ENCODE measurements at regions not wholly inside any gene's neighbourhood (a gene's known extent, or its start where the extent isn't known, plus 50 kb on each side); places are given as distances from the start of the nearest gene placed in this dataset.

DNA sequence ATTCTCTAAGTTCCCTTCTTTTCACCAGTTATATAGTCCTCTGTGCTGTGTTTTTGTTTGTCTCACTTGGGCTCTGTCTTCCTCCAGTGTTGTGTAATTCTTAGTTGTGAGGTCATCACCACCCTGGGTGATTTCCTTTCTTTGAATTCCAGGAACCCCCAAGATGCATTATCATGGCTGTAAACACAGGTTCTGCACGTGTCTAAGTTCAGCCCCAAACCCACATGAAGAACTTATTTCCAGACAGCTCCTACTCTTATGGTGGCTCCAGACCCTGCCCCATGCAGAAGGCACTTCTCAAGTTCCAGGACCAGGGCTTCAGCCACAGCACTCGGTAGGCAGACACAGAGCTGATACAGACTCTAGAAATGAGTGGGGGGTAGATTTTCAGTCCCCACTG, 560.5 kb downstream of the BCL11B start:
- no peak for DNase-seq (ENCODE audit: low read depth)

DNA sequence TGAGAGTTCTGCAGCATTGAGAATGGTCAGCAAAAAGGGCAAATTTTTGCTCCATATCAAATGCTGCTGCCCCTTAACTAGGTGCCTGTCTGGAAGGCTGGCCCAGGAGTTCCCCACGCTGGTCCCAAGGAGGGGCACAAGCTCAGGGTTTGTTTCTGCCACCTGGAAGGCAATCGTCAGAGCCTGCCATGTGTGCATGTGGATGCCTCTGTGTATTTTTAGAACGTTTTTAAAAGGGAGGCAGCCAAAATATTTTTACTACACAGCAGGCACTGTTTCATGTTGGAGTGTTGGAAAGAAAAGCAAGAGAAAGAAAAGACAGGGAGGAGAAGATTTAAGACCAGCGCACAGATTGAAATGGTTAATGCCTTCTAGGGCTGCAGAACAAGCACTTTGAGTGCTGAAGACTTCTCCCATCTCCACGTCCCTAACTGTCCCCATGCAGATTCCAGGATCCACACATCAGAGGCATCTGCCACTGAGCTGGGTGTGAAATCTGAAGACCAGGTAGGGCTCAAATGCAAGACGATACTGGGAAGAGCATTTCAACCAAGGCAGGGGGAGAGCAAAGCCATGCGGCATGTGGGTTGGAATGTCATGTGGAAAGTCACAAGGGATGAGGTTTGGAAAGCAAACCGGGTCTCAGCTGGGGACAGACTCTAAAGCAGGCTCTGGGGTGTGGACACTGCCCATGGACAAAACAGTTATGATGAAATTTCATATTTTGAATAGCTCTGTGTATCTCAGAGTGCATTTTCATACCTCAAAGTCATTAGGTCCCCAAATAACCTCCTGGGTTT, 557.2 kb downstream of the BCL11B start:
- DNase-seq (ENCODE audit: low read depth) = no peak

DNA sequence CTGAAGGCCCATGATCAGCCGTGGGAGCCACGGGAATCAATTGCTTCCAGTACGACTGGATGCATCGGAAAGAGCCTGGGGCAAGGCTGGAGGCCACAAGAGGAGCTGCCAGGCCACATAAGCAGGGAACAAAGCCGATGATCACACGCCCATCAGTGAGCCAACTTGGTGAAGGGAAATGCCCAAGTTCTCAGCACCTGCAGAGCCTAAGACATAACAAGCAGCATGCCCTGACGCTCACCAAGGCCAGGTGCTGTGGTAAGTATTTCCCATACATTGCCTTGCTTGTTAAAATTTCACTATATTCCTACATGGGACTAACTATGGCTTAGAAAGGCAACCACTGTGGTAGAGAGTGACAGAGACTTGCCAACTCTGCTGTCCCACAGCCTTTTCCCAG, 555.9 kb downstream of the BCL11B start:
- DNase-seq (ENCODE audit: low read depth) = no peak

DNA sequence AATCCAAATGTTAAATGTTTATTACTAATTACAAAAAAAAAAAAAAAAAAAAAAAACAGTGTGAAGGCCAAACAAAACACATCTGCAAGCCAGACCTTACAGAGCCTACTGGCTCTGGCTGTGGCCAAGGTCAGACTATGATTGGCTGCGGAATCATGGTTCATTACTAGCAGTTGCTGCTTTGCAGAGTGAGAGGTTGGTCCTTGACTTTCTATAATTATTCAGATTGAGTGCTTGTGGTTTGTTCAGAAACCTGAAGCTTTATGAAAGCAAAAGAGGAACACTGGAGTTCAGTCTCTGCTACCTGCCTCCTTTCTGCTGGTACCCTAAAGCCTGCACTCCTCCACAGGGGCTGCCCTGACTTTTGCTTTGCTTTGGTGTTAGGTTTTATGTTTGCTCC, 550.9 kb downstream of the BCL11B start:
- DNase-seq (ENCODE audit: low read depth) = no peak

DNA sequence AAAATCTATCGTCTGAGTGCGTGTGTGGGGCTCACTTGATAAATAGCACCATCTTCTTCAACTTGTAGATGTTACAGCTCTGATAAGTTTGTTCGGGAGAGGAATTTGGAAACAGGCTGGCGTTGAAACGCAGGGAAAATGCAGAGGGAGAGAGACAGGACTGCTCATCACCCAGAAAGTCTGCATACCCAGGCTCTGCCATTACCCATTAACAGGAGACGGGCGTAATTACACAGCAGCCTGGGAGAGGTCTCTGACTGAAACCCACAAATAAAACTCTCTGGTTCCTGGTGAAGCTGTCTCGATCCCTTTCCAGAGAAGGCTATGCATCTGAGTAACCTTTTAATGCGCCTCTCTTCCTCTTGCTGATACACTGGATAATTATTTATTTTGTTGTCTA, 547.3 kb downstream of the BCL11B start:
- no peak for DNase-seq (ENCODE audit: low read depth)

DNA sequence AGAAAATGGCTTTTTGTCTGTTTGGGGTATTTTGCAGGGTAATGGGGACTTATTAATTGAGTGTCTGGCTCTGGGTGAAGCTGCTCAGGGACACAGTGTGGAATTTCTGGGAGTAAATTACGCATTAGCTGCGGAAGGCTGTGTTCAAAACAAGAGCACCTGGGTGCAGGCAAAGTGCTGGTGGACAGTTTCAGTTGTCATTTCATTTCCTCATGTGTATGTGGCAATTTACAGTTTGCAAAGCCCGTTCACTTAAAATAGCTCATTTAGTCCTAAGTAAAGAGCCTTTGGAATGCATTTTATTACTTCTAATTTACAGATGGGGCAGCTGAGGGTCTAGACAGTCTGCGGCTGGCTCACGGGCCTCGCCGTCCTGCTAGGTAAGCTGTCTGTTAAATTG, 546.8 kb downstream of the BCL11B start:
- no peak for DNase-seq (ENCODE audit: low read depth)

DNA sequence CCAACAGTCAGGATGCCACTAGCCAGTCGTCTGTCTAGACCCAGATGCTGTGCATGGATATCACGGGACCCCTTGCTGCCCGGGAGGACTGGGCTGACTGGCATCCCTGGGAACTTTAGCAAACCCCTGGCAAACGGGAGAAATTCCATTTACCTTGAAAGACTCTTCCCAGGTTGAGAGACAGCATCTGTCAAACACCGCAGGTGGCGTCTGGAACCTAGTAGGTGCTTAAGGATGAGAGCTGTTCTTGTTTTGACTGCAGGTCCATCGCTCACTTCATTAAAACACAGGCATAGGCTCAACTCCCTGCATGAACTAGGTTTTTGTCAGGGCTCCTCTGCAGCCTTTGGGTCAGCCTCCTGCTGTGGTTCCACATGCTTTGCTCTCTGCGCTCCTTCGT, 546.3 kb downstream of the BCL11B start:
- DNase-seq (ENCODE audit: low read depth) = no peak

DNA sequence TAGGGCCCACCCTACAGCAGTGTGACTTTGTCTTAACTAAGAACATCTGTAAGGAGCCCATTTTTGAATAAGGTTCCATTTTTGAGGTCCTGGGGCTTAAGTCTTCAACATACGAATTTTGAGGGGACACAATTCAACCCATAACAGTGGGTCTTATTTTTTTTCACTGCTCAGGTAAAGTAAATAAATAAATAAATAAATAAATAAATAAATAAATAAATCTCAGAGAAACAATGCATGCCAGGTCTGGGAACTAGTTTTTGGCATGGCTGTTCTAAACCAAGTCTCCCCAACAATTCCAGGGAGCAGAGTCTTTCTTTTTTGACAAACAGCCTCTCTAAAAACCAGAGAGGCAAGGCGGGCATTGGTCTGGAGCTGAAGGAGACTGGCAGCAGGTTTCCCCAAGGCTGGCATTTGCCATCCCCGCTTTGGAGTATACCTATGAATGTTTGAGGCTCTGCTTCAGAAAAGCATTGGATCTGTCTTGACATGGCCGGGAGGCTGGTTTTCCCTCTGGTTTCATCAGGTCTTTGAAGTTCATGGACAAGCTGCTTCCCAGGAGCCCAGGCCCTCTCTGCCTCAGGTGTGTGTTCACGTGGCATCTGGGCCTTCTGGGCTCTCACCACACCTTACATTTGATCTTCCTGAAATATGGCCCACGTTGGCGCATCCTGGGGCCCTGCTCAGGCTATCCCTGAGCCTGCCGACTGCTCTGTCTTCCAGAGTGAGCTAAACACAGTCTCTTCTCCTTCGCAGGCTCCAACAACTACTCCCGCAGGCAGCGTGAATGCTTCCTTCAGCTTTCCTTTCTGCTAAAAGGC, 545.2 kb downstream of the BCL11B start:
- DNase-seq (ENCODE audit: low read depth) = no peak

DNA sequence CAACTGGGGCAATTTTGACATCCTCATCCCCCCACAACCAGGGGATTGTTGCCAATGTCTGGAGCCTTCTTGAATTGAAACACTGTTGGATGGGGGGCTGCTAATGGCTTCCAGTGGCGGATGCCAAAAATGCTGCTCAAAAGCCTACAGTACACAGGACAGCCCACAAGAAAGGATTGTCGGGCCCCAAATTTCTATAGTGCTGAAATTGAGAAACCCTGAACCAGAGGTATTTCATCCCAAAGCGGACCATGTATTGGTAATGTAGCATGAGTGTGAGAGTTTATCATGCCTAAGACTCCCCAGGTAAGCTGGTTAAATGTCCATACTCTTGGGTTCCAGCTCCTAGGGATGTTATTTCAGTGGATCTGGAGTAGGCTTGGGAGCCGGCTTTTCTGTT, 544.0 kb downstream of the BCL11B start:
- DNase-seq (ENCODE audit: low read depth) = no peak

DNA sequence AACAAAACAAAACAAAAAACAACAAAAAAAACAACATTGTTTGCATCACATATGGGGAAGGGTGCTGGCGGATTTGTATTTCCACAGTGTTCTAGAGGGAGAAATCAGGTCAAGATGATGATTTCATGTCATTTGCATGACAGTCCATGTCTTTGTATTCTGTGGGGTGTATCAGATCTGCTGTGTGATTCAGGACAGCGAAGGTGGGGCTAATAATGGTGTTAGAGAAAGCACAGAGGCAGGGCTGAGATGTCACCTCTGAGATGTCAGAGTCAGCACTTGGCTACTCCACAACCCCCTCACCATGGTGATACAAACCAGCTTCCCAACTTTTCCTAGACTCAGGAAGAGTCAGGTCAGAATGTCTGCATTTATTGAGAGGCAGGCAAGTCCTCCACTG, 543.2 kb downstream of the BCL11B start:
- no peak for DNase-seq (ENCODE audit: low read depth)

DNA sequence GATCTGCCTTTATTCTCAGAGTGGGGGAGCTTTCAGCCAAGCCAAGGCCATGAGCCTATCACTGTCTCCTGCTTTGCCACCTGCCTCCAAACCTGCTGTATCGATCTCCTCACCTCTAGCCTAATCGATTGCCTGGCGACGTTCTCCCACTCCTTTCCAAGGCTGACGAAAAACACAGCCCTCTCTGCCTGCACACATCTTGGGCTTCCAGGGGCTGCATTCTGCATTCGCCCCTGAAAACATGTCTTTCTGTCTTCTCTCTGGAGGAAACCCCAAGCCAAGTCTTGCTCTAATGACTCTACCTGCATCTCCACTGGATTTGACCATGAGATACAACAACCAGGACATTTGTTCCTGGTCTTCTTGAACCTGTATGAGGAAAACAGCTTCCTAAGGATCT, 540.7 kb downstream of the BCL11B start:
- DNase-seq (ENCODE audit: low read depth) = no peak

DNA sequence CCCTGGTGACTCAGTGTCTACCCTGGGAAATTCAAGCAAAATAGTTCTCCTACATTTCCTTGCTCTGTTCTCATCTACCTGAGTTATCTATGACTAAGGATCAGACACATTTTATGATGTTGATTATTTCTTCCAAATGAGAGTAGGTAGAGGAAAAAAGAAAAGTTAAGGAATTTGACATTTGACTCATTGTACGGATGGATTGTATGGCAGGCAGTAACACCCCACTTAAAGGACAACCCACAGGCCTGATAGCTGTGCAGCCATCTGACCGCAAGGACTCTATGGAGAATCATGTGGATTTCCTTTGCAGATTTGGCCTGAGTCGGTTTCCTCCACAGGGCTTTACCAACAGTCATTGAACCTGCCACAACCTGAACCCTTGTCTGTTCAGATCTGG, 540.3 kb downstream of the BCL11B start:
- DNase-seq (ENCODE audit: low read depth) = no peak

DNA sequence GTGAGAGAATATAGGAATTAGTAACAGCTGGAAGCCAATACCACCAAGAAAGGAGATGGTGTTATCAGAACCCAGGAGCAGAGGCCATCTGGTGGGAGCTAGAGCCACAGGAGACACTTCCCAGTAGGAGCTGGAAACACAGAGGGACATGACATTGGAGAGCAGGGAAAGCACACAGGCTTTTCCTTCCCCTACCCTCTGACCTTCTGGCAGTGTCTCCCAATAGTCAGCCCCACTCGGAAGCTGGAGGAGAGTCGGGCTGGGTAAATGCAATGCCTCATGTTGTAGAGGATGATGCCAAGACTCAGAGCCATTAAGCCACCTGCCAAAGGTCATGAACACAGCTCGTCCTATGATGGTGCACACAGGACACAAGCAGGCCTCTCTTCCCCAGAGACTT, 538.5 kb downstream of the BCL11B start:
- no peak for DNase-seq (ENCODE audit: low read depth)

DNA sequence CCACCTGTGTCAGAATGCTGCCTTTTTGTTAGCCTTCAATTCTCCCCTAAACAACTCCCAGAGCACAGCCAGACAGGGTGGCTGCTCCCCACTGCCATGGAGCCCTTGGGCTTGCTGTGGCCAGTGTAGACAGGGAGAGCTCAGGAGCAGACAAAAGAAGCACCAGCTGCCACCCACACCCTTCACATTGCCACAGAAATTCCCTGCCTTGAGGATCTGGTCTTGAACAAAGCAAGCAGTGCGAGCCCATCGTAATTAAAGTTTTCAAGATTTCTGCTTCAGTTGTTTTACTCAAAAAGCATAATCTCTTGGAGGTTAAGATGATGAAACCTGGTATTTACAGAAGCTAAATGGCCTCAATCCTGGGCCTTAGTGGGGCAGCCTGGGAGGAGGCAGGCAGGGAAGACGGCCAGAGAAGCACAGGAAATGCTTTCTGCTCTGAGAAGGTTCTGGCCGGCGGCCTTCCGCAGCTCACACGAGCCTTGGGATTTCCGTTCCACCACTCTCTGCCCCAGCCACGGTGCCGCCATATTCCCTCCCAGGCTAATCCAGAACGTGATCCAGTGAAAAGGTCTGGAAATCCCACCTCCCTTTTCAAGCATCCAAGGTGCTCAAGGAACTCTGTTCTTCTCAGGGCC, 535.2 kb downstream of the BCL11B start:
- DNase-seq (ENCODE audit: low read depth) = no peak

DNA sequence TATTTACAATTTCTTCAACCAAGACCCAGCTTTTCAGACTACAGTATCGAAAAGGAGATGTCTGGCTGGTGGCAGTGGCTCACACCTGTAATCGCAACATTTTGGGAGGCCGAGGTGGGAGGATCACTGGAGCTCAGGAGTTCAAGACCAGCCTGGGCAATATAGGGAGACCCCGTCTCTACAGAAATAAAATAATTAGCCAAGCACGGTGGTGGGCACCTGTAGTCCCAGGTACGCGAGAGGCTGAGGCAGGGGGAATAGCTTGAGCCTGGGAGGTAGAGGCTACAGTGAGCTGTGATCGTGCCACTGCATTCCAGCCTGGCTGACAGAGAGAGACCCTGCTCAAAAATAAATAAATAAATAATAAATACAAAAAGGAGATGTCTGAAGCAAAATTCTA, 530.5 kb downstream of the BCL11B start:
- DNase-seq (ENCODE audit: low read depth) = no peak

DNA sequence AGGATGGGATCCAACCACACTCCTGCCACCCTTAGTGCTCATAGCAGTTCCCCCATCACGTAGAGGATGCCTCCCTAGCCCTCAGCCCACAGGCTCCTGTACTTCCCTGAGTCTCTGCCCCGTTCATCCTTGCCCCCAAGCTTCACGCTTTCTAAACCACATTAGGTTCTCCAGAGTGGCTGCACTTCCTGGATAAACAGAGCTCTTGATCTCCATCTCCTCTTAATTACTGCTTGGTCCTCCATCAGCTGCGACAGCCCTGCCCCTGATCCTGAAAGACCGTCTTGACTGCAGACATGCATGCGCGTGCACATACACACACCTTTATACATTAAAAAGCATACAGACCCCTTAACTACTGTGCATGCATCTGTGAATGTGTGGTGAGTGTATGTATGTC, 530.0 kb downstream of the BCL11B start:
- DNase-seq (ENCODE audit: low read depth) = no peak

DNA sequence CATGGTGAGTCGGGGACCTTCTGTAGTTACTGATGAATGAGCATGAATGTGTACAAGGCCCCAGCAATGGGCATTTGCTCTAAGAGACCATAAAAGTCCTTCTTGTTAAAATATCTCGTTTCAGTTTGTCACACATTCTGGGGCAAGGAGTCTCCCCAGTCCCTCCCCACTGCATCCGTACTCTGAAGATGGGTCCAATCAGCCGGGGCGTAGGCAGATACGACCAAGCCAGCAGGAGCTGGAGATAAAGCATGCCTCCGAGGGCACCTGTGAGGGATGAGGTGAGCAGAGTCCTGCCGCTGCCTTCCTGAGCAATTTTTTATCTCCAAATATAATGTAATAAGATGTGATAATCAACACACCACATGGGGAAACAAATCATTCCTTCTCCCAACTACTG, 528.5 kb downstream of the BCL11B start:
- no peak for DNase-seq (ENCODE audit: low read depth)

DNA sequence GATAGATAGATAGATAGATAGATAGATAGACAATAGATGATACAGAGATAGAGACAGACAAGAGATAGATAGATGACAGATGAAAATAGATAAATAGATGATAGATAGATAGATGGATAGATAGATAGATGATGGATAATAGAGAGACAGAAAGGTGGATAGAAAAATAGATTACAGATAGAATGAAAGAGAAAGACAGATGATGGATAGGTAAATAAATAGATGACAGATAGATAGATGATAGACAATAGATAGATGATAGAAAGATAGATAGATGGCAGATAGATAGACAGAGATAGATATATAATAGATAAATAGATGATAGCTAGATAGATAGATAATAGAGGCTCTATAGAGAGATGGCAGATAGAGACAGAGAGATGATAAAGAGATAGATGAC, 523.0 kb downstream of the BCL11B start:
- no peak for DNase-seq (ENCODE audit: low read depth)

DNA sequence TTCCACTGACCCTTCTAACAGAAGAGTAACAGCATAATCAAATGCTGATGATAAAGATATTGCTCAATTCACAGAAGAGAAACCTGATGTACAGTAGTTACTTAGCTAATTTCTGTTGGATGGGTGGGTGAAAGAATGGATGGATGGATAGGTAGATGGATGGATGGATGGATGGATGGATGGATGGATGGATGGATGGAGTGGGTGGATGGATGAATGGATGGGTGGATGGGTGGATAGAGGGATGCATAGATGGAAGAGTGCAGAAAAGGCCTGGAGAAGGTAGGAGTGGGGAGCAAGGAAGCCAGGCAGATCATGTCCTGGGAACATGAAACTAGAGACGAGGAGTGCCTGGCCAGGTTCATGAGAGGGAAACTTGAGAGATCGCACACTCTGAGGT, 520.9 kb downstream of the BCL11B start:
- no peak for DNase-seq (ENCODE audit: low read depth)

DNA sequence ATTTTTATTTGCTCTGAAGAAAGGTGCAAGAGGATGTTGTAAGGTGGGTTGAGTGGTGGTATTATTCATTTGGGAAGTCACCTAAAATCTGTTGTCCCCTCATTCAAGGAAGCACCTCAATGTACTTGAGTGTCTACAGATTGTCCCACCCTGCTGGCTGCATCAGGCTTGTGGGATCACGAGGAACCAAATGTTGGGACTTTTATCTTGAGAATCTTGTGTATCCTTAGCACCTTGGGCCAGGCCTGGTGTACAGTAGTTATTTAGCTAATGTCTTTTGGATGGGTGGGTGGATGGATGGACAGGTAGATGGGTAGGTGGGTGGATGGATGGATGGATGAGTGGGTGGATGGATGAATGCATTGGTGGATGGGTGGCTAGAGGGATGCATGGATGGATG, 519.3 kb downstream of the BCL11B start:
- DNase-seq (ENCODE audit: low read depth) = no peak

DNA sequence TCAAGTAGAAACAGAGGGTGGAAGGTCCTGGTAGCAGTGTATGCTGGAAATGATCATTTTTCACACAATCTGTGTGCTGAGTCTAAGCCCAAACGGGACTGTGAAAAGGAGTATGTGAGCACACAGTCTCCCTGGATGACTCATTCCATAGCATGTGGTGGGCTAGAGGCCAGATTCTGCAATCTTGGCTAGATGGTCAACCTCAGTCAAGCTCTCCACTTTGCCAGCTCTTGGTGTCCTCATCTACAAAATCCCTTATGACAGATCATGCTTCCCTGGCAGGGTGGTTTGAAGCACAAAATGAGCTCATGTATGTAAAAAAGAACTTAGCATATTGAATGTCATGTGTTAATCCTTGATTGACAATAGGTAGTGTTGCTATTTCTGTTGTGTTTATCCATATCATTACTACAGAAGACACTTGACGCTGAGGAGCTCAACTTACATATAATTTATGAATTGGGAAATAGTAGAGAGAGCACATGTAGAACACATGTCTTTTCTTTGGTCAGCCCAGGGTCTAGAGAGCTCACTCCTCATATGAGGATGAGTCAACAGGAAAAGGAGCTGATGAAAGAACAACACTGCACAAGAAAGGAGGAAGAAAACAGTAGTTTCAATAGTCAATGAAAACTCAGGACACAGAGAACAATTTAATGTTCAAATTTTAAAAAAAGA, 517.5 kb downstream of the BCL11B start:
- no peak for DNase-seq (ENCODE audit: low read depth)

DNA sequence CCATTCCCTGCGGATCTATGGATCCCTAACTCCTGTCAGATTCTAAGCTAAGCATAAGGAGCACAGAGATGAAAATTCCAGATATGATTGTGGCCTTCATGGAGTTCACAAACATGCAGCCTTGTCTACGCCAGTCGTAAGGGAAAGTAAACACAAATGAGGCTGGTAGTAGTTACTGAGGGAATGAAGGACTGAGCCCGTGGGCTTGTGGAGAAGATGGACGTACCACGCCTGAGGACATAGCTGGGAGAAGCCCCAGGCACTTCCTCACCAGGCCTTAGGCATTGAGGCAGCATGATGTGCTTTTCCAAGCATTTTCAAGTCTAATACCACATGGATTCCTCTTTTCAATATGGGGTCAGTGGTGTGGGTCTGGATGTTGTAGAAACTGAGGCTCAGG, 515.2 kb downstream of the BCL11B start:
- DNase-seq (ENCODE audit: low read depth) = no peak

DNA sequence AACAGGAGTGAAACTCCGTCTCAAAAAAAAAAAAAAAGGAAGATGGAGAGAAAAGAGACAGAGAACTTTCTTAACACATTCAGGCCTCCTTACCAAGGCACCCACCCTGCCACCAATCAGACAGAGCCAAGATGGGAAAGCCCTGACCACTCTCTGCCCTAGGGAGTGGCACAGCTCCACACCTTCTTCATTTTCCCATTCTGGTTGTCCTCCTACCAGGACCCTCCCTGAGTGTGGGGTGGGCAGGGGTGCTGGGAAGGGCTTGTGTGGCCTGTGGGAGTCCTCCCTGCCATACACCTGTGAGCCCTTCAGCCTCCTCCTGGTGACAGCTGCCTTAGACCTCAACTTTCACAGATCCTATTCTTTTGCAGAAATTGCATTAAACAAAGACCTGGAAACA, 513.6 kb downstream of the BCL11B start:
- no peak for DNase-seq (ENCODE audit: low read depth)

Measured in T-helper 22 cell (primary cell).